ENCODE measurements at regions not wholly inside any gene's neighbourhood (a gene's known extent, or its start where the extent isn't known, plus 50 kb on each side); places are given as distances from the start of the nearest gene placed in this dataset.

DNA sequence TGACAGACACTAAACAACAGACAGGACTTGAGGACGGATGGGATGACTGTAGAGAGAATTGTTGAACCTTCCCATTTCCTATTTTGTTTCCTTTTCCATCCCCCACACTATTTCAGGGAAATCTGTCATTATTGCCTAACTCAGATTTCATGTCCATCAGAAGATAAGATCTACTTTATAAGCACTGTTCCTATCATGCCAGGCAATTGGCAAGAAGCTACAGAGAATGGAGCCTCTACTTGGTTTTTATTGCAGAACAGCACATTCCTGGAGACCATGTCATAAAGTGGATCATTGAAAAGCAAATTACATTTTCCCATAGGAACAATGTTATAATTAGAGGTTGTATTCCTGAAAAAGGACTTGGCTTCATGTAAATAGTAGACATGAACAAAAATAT is 173.7 kb upstream of the KIF2A start:
- TF ChIP-seq ZNF274 (IDR thresholded peaks at IDR 0.05; ENCODE audit: low read depth, low read length) = no peak
- no peak for TF ChIP-seq YY1 (IDR thresholded peaks at IDR 0.05; ENCODE audit: insufficient read depth, insufficient read length)

Data from NT2/D1 (cell line).